Activated CD8-positive, alpha-beta memory T cell treated with anti-CD3 and anti-CD28 coated beads for 36 hours (primary cell): ENCODE measurements at regions not wholly inside any gene's neighbourhood (a gene's known extent, or its start where the extent isn't known, plus 50 kb on each side); places are given as distances from the start of the nearest gene placed in this dataset.

ENCODE experiments used
- CTCF ChIA-PET: fragments of 350-600 bp; sonication (Branson Sonifier 250); formaldehyde crosslinking; loops from one replicate; lab custom pipeline; 2021; ENCODE audit warnings: antibody characterized with exemption; lab: Charles Lee
- POLR2A ChIA-PET: fragments of 350-600 bp; sonication (Branson Sonifier 250); formaldehyde crosslinking; loops from one replicate; lab custom pipeline; 2021; ENCODE audit warnings: antibody characterized with exemption; lab: Charles Lee

GRCh38 chr3:118473343-118473742 is 561.3 kb downstream of the IGSF11 start:
- ChIA-PET CTCF (no interaction called here), POLR2A (no interaction called here)

GRCh38 chr3:118476885-118477618 is 557.6 kb downstream of the IGSF11 start:
- ChIA-PET CTCF (no interaction called here), POLR2A (no interaction called here)

- ChIA-PET CTCF (no interaction called here), POLR2A (no interaction called here)
Measured at GRCh38 chr3:118477768-118478167, 556.9 kb downstream of the IGSF11 start.

DNA sequence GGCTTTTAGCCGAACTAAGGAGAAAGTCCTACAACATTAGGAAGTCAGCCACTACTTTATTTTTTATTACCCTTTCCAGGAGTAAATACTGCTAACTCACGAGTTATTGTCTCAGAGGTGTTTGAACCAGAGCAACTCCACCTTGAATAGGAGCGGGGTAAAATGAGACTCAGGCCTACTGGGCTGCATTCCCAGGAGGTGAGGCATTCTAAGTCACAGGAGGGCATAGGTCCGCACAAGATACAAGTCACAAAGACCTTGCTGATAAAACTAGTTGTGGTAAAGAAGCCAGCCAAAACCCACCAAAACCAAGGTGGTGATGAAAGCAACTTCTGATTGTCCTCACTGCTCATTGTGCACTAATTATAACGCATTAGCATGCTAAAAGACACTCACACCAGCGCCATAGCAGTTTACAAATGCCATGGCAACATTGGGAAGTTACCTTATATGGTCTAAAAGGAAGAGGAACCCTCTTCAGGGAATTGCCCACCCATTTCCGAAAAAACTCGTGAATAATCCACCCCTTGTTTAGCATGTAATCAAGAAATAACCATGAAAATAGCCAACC is 555.9 kb downstream of the IGSF11 start:
- ChIA-PET CTCF (no interaction called here), POLR2A (no interaction called here)

DNA sequence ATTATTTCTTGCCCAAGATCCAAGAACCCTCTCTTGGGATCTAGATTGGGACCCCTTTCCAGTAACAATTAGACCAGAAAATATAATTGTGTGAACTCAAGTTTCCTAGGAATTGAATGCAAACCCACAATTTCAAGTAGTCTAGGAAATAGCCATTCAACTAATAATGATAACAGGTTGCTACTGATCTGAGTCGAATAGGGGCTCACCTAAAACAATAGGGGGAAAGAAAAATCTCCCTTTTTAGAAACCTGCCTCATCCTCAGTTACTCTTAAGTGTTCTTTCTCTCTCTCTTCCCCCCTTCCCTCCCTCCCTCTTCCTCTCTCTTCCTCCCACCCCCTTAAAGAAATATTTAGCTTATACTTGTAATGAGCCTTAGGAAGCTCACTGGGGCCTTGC is 555.3 kb downstream of the IGSF11 start:
- ChIA-PET CTCF (no interaction called here), POLR2A (no interaction called here)

DNA sequence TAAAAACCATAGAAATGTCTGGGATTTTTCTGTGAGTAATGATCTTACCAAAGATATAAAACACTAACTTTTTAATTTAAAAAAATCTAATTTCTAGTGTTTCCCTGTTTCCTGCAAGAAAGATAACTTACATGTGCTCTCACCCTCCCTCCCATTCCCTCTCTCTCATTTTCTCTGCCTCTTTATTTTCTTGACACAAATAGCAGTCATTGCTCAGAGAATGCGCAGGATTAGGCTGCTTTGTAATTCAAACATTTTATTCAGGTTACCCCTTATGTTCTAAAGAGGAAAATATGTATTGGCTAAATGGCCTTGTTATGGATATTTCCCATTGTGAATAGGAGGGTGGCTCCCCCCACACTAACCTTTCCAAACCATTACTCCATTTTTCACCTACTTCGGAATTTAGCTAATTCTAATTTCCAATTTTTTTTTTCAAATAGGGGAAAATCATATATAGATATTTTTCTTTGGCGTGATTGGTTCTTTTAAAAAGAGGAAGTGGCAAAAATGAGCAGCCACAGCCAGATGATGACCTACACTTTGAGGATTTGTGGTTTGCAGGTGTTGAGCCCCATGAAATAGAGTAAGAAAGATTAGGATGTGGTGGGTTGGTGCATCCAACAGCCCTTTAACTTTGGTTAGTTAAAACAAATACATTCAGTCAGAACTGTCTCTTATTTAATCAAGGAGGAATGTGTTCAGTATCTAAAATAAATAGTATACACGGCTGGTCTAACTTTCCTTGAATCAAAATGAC is 554.4 kb downstream of the IGSF11 start:
- ChIA-PET CTCF (no interaction called here), POLR2A (no interaction called here)

DNA sequence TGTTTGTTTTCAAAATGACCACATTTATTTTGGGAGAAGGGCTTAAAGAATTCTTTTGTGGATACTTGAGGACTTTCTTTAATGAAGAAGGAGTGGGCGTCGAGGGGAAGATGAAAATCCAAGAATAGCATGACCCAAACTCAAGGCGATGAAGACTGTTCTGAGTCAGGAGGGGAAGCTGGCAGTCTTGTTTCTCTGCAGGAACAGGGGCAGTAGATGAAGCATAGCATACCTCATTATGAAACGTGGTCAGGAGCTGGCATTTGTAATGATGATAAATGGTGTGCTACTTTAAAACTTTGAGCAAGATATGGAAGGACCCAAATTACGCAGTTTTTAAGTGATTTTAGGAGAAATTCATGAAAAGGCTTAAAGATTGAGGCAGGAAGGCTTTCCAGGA is 549.0 kb downstream of the IGSF11 start:
- ChIA-PET POLR2A (no interaction called here), CTCF (no interaction called here)

DNA sequence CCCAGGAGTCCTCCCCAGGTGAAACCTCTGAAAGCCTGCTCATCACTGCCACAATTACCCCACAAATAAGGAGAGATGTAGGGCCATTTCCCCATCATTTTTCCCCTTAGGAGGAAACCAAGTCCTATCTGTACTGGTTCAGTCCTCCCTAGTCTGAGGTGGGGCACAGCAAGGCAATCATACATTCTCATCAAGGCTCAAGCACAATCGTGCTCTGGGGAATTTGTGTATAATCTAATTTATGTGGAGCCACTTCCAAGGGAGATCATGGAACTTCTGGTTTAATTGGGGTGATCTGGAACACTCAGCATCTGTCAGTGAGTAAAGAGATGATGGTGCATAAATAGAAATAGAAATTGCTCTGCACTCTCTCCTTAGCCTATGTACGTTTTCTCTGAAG is 546.9 kb downstream of the IGSF11 start:
- CTCF ChIA-PET = no interaction called here
- POLR2A ChIA-PET = no interaction called here

DNA sequence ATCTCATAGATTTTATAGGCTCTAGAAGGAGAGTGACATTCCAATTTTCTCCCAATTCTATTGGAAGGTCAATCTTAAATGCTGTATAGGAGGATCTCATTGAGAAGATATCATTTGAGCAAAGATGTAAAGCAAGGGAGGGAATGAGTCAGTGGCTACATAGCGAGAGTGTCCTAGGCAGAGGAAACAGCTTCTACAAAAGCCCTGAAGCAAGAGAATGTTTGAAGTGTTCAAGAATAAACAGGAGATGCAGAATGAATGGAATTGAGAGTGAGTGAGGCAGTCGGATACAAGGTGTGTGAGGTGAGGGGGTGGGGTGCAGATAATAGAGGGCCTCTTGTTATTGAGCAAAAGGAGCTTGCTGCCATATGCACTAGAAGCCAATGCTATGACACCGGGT is 545.9 kb downstream of the IGSF11 start:
- POLR2A ChIA-PET = no interaction called here
- CTCF ChIA-PET = no interaction called here

DNA sequence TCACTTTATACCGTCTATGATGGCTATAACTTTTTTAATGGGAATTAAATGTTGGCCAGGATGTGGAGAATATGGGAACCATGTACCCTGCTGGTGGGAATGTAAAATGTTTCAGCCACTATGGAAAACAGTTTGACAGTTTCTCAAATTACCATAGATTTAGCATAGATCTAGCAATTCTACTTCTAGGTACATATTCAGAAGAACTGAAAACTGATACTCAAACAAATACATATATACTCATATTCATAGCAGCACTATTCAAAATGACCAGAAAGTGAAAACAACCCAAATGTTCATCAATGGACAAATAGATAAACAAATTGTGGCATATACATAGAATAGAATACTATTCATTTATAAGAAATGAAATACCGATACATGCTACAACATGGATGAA is 539.4 kb downstream of the IGSF11 start:
- POLR2A ChIA-PET = no interaction called here
- CTCF ChIA-PET = no interaction called here

GRCh38 chr3:118497274-118497673 is 537.4 kb downstream of the IGSF11 start:
- CTCF ChIA-PET = no interaction called here
- POLR2A ChIA-PET = no interaction called here

DNA sequence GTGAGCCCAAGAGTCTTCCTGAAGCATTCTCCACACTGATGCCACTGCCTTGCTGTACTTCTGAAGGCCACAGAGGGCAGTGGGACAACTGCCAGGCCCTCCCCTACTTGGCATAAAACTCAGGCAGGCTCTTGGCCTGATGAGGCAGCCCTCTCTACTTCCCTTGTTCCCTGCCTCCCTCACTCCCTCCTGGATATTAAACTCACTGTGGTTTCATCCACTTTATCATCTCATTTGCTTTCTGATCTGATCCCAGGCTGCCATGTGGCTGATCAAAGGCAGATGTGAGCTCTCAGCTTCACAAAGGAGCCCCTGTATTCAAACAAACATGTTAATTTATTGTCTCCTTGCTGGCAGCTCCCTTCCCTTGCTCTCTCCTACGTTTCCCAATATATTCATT is 533.5 kb downstream of the IGSF11 start:
- ChIA-PET POLR2A (no interaction called here), CTCF (no interaction called here)

- CTCF ChIA-PET = no interaction called here
Measured at GRCh38 chr3:118504906-118505305, 529.7 kb downstream of the IGSF11 start.

GRCh38 chr3:118505784-118506183 is 528.9 kb downstream of the IGSF11 start:
- POLR2A ChIA-PET = no interaction called here
- CTCF ChIA-PET = no interaction called here

More at GRCh38 chr3:118504906-118505305, 529.7 kb downstream of the IGSF11 start:
- POLR2A ChIA-PET = no interaction called here

- ChIA-PET POLR2A (no interaction called here), CTCF (no interaction called here)
Measured at GRCh38 chr3:118511402-118511801, 523.2 kb downstream of the IGSF11 start.

DNA sequence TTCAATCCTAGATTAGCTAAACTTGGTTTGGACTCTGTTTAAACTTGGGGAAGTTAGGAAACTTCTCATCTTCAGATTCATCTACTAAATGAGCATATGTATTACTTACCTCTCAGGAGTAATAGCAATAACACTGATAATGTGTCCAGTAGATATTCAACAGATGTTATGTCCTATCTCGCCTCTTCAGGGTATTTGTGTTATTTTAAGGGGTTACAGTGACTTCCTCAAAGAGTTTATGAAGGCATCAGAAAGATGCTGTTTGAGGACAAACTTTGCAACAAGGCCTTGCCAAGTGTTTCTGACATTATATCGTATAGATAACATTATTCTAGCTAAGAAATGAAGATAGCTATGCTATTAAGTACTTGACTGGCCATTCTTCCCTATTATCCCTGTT is 522.3 kb downstream of the IGSF11 start:
- POLR2A ChIA-PET = no interaction called here
- CTCF ChIA-PET = no interaction called here

DNA sequence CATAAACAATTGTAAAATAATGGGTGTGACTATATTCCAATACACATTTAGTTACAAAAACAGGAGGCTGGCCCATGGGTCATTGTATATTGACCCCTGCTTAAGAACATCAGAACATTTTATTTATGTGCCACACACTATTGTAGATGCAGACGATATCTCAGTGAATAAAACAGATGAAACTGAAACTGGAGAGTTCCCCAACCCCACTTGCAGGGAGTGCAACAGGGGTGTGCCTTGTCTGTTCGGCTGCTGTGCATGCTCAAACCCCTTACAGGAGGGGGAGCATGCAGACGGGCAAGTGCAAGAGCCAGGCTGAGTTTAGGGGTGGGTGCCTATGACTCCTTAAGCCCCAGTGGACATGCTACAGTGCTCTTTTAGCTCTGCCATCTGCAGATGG is 509.6 kb downstream of the IGSF11 start:
- ChIA-PET POLR2A (no interaction called here), CTCF (no interaction called here)

- ChIA-PET POLR2A (no interaction called here), CTCF (no interaction called here)
Measured at GRCh38 chr3:118526758-118527513, 507.7 kb downstream of the IGSF11 start.

DNA sequence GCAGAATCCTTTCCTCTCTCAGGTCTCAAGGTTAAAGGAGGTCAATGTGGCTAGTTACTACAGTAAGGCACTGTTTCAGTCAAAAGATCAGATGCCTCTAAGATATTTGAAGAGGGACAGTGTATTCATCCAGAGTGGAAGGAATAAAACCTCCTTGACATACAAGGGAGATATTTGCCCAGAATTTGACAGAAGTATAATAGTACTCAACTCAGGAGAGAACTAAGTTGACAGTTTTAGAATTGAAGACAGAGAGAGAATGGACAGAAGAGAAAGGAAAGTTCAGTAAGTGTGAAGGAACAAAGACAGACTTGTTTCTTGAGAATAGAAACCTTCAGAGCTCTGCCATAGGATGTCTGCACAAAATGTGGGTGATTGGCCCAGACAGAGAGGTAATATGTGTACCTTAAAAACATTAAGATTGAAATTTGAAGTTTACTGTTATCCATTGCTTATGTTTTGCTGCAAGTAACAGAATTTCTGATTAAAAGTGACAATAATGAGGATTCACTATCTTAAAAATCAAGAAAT is 507.1 kb downstream of the IGSF11 start:
- POLR2A ChIA-PET = no interaction called here
- CTCF ChIA-PET = no interaction called here

DNA sequence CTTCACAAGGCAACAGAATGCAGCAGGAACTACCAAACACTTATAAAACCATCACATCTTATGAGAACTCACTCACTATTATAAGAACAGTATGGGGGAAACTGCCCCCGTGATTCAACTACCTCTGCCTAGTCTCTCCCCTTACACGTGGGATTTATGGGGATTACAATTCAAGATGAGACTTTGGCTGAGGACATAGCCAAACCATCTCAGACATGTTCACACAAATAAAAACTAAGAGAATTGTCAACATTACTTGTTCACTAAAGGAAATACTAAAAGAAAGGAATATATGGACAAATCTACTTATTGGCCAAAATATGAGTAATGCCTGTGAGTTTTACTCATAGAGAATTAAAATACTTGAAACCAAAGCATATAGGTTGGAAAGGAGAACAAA is 505.1 kb downstream of the IGSF11 start:
- ChIA-PET POLR2A (no interaction called here), CTCF (no interaction called here)
